ENCODE measurements at regions not wholly inside any gene's neighbourhood (a gene's known extent, or its start where the extent isn't known, plus 50 kb on each side); places are given as distances from the start of the nearest gene placed in this dataset.

DNA sequence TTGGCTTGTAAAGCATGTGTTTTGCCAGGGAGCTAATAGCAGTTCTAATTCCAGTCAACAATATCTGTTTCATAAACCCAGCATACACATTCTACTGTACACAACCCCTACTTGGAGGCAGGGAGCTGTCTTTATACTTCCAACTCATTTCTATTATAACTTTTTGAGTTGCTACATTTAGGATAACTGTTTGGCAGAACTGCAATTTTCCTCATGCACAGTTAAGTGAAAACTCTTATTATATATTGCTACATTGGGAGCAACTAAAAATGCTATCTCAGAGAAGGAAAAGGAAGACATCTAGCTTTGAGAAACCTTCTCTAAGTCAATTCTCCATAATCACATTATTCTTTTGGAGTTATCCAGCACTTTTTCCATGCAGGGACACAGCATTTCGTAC is 480.2 kb downstream of the RPS29 start:
- no peak for TF ChIP-seq CTCF (conservative IDR thresholded peaks at IDR 0.05 in 1 of 2, IDR thresholded peaks at IDR 0.05 in 1 of 2; ENCODE audit: extremely low read depth in 1 of 2, insufficient read depth in 1 of 2, low read depth in 1 of 2, low read length in 2 of 2)
- no peak for TF ChIP-seq EZH2 (IDR thresholded peaks at IDR 0.05; ENCODE audit: borderline replicate concordance, low read length)

Measured in mammary epithelial cell (primary cell).